ENCODE measurements at regions not wholly inside any gene's neighbourhood (a gene's known extent, or its start where the extent isn't known, plus 50 kb on each side); places are given as distances from the start of the nearest gene placed in this dataset.

GRCh38 chr10:52836816-52837215, 64.2 kb upstream of the MBL2 start:
- WGBS, 2 donors, result 82 to 89% methylated on average over 2 of the region's 2 CpGs
- DNase-seq (no peak), ATAC-seq (ENCODE audit: low FRiP score in 2 of 2) (no peak)
- H3K36me3 ChIP-seq, result no peaks in the 10 kb centered on the region
- H3K9me3 ChIP-seq, result peaks cover 0 to 9% (median 2%) of the 10 kb centered on the region in 4 donors
- no peak overlapping the region for H3K27ac ChIP-seq
- H3K4me1 ChIP-seq, result no peaks in the 10 kb centered on the region
- TF ChIP-seq POLR2AphosphoS5 (IDR thresholded peaks at IDR 0.05) (no peak), POLR2A (IDR thresholded peaks at IDR 0.05) (no peak), CTCF (IDR thresholded peaks at IDR 0.05) (no peak), EP300 (IDR thresholded peaks at IDR 0.05) (no peak)
- no peak overlapping the region for H3K4me3 ChIP-seq
- no peaks in the 10 kb centered on the region for H3K27me3 ChIP-seq

Small RNA genes lying in the stretch of these regions (small RNA-seq; reads per million reads assigned to genes)
- gene RF00019, result 0 reads per million in 4 donors
- gene RNA5SP318, result 0 reads per million in 4 donors
- 0 reads per million in 4 donors for gene SNRPEP8
